H1 (cell line): ENCODE measurements at regions not wholly inside any gene's neighbourhood (a gene's known extent, or its start where the extent isn't known, plus 50 kb on each side); places are given as distances from the start of the nearest gene placed in this dataset.
"Not testable (repeated sequence)": the region's sequence is repeated elsewhere in the genome, so short reads cannot be mapped to it uniquely, and the experiment has no call there.

Experiments used
- CTCF ChIA-PET: fragments of 300-600 bp; sonication (Branson Sonifier 250); formaldehyde crosslinking; loops from one replicate; lab custom pipeline; 2021; ENCODE audit not compliant: partially characterized antibody; lab: Charles Lee
- POLR2A ChIA-PET: fragments of 300-600 bp; sonication (Branson Sonifier 250); formaldehyde crosslinking; loops from one replicate; lab custom pipeline; 2021; ENCODE audit warnings: inconsistent platforms; ENCODE audit not compliant: partially characterized antibody; lab: Charles Lee
- DNase-seq, 2 experiments: peaks; one replicate each; pipeline versions ENCODE4 v3.0.0 to v3.0.0-alpha.2; 2010 to 2022; ENCODE audit warnings: low spot score in 2 of 2, low read depth in 1 of 2, mixed read lengths in 1 of 2
- FAIRE-seq: peaks from 2 replicates; lab custom pipeline; 2011; peaks lifted over from hg19 to GRCh38; lab: Jason Lieb, UNC
- H2AFZ ChIP-seq: 2 replicates; pipeline ENCODE4 v1.8.1; 2012; ENCODE audit warnings: low read length, inconsistent platforms
- H2AK5ac ChIP-seq: 2 replicates; pipeline ENCODE4 v1.6.1; 2013; ENCODE audit warnings: low read depth, low read length
- H2BK120ac ChIP-seq: replicated peaks from 2 replicates; pipeline ENCODE3; 2013; ENCODE audit warnings: low read depth, low read length, inconsistent platforms
- H2BK12ac ChIP-seq: 2 replicates; pipeline ENCODE4 v1.6.1; 2013; ENCODE audit warnings: low read depth, low read length
- H2BK15ac ChIP-seq: 2 replicates; pipeline ENCODE4 v1.6.1; 2013; ENCODE audit warnings: low read length
- H2BK20ac ChIP-seq: 2 replicates; pipeline ENCODE4 v1.6.1; 2013; ENCODE audit warnings: low read length
- H2BK5ac ChIP-seq: 2 replicates; pipeline ENCODE4 v1.6.1; 2013; ENCODE audit warnings: low read depth, low read length
- H3K14ac ChIP-seq: 2 replicates; pipeline ENCODE4 v1.6.1; 2013; ENCODE audit warnings: inconsistent platforms; ENCODE audit not compliant: insufficient read length
- H3K18ac ChIP-seq: 2 replicates; pipeline ENCODE4 v1.6.1; 2013; ENCODE audit warnings: low read length; ENCODE audit errors: extremely low read depth
- H3K23ac ChIP-seq: 2 replicates; pipeline ENCODE4 v1.6.1; 2013; ENCODE audit warnings: inconsistent platforms; ENCODE audit not compliant: insufficient read length
- H3K23me2 ChIP-seq: 2 replicates; pipeline ENCODE4 v1.6.1; 2013; ENCODE audit warnings: low read depth, low read length
- H3K27ac ChIP-seq: 2 replicates; pipeline ENCODE4 v1.6.1; 2011; ENCODE audit warnings: low read depth, low read length, inconsistent platforms
- H3K27me3 ChIP-seq, 4 experiments: replicated peaks in 1 of 4; 1 replicate in 1 of 4; 2 replicates in 3 of 4; pipeline versions ENCODE4 v1.6.1 to v1.8.1; 2011 to 2013; ENCODE audit warnings: low read length in 3 of 4, mild to moderate bottlenecking in 3 of 4, inconsistent platforms in 2 of 4, mixed read lengths in 2 of 4, moderate library complexity in 1 of 4; ENCODE audit not compliant: control insufficient read depth in 3 of 4, insufficient read depth in 3 of 4; ENCODE audit errors: extremely low read depth in 1 of 4
- H3K36me3 ChIP-seq, 4 experiments: 2 replicates each; pipeline versions ENCODE4 v1.6.1 to v1.8.1; 2011 to 2013; ENCODE audit warnings: mild to moderate bottlenecking in 4 of 4, low read length in 3 of 4, moderate library complexity in 2 of 4, control low read depth in 1 of 4, inconsistent platforms in 1 of 4; ENCODE audit not compliant: insufficient read depth in 4 of 4, control insufficient read depth in 2 of 4
- H3K4ac ChIP-seq: replicated peaks from 2 replicates; pipeline ENCODE3; 2013; ENCODE audit warnings: low read length, low read depth, mixed read lengths, inconsistent platforms; ENCODE audit not compliant: insufficient read length
- H3K4me1 ChIP-seq, 4 experiments: replicated peaks in 1 of 4; 1 replicate in 1 of 4; 2 replicates in 3 of 4; pipeline versions ENCODE4 v1.6.1 to v1.8.1; 2011 to 2013; ENCODE audit warnings: low read length in 3 of 4, inconsistent platforms in 2 of 4, mixed read lengths in 1 of 4; ENCODE audit not compliant: insufficient read depth in 4 of 4, control insufficient read depth in 3 of 4
- H3K4me2 ChIP-seq, 2 experiments: 2 replicates each; pipeline versions ENCODE4 v1.6.1 to v1.8.1; 2011 to 2013; ENCODE audit warnings: low read depth in 2 of 2, low read length in 2 of 2, control low read depth in 1 of 2, inconsistent platforms in 1 of 2, mild to moderate bottlenecking in 1 of 2; ENCODE audit not compliant: insufficient read depth in 1 of 2
- H3K4me3 ChIP-seq, 4 experiments: fragments of 200-600, 300-600 bp in 1 of 4; sonication (generic), shearing (Covaris generic), sonication (Bioruptor Twin) in 1 of 4; 2 replicates each; pipeline versions ENCODE4 v1.5.1 to v1.8.1; 2011 to 2016; ENCODE audit warnings: low read length in 4 of 4, low read depth in 3 of 4, control low read depth in 2 of 4, inconsistent platforms in 2 of 4, mild to moderate bottlenecking in 2 of 4, mixed read lengths in 1 of 4, moderate library complexity in 1 of 4; ENCODE audit not compliant: insufficient read depth in 2 of 4; ENCODE audit errors: extremely low read depth in 1 of 4
- H3K56ac ChIP-seq: replicated peaks from 2 replicates; pipeline ENCODE3; 2013; ENCODE audit warnings: low read depth, mild to moderate bottlenecking, mixed read lengths, low read length, inconsistent platforms; ENCODE audit not compliant: insufficient read length
- H3K79me1 ChIP-seq: 2 replicates; pipeline ENCODE4 v1.6.1; 2013; ENCODE audit warnings: low read depth, low read length, control low read depth
- H3K79me2 ChIP-seq, 2 experiments: 2 replicates each; pipeline versions ENCODE4 v1.6.1 to v1.8.1; 2012 to 2013; ENCODE audit warnings: low read length in 2 of 2, mild to moderate bottlenecking in 2 of 2, inconsistent platforms in 1 of 2; ENCODE audit not compliant: insufficient read depth in 2 of 2, control insufficient read depth in 1 of 2
- H3K9ac ChIP-seq, 4 experiments: replicated peaks in 1 of 4; 1 replicate in 1 of 4; 2 replicates in 3 of 4; pipeline versions ENCODE4 v1.6.1 to v1.8.1; 2011 to 2013; ENCODE audit warnings: low read depth in 3 of 4, low read length in 3 of 4, control low read depth in 2 of 4, mild to moderate bottlenecking in 2 of 4, moderate library complexity in 2 of 4, inconsistent platforms in 1 of 4; ENCODE audit errors: extremely low read depth in 1 of 4
- H3K9me3 ChIP-seq, 2 experiments: 2 replicates each; pipeline versions ENCODE4 v1.6.1 to v1.8.1; 2012 to 2013; ENCODE audit warnings: mild to moderate bottlenecking in 2 of 2, moderate library complexity in 2 of 2, control low read depth in 1 of 2, inconsistent platforms in 1 of 2, low read depth in 1 of 2, low read length in 1 of 2, mixed read lengths in 1 of 2; ENCODE audit not compliant: insufficient read depth in 2 of 2
- H4K20me1 ChIP-seq, 2 experiments: replicated peaks in 1 of 2; 2 replicates each; pipeline versions ENCODE3 to v1.8.1; 2011 to 2013; ENCODE audit warnings: inconsistent platforms in 2 of 2, low read length in 2 of 2, mild to moderate bottlenecking in 1 of 2; ENCODE audit not compliant: insufficient read depth in 2 of 2, control insufficient read depth in 1 of 2
- H4K5ac ChIP-seq: 2 replicates; pipeline ENCODE4 v1.6.1; 2013; ENCODE audit warnings: low read length, low read depth, mixed read lengths, inconsistent platforms; ENCODE audit not compliant: insufficient read length
- H4K8ac ChIP-seq: 2 replicates; pipeline ENCODE4 v1.8.0; 2013; ENCODE audit warnings: mild to moderate bottlenecking, moderate library complexity, low read length, inconsistent platforms; ENCODE audit not compliant: insufficient read depth; ENCODE audit errors: extremely low read depth
- H4K91ac ChIP-seq: replicated peaks from 2 replicates; pipeline ENCODE3; 2013; ENCODE audit warnings: low read length, mixed read lengths, inconsistent platforms; ENCODE audit not compliant: insufficient read length
- WGBS, 2 experiments: shearing (Covaris generic) in 1 of 2; methylation state at CpG; one replicate each; pipeline versions ENCODE4 v1.1.6 to v1.1.7; 2013 to 2015; ENCODE audit warnings: low lambda C conversion rate in 2 of 2, mixed read lengths in 2 of 2, inconsistent platforms in 1 of 2, low coverage in 1 of 2, missing lambda C conversion rate in 1 of 2; ENCODE audit not compliant: insufficient replicate concordance in 2 of 2, insufficient coverage in 1 of 2, insufficient read length in 1 of 2; ENCODE audit errors: extremely low coverage in 1 of 2, missing lambda C conversion rate in 1 of 2; 5-methylcytosine and 5-hydroxymethylcytosine counted together

GRCh38 chr20:26010942-26011276, 314.3 kb upstream of the ZNF337 start:
- H3K4me3 ChIP-seq, H3K27ac ChIP-seq, H3K4me1 ChIP-seq, H2BK20ac ChIP-seq, H4K5ac ChIP-seq, H3K4me2 ChIP-seq, H3K79me1 ChIP-seq, H4K91ac ChIP-seq, H2BK12ac ChIP-seq, H3K56ac ChIP-seq, H2BK120ac ChIP-seq, H3K18ac ChIP-seq, H3K79me2 ChIP-seq, H3K36me3 ChIP-seq, H2BK15ac ChIP-seq, H3K27me3 ChIP-seq, H3K4ac ChIP-seq, H4K20me1 ChIP-seq, H3K23ac ChIP-seq, H3K9ac ChIP-seq, H3K14ac ChIP-seq, H2AK5ac ChIP-seq, H3K23me2 ChIP-seq, POLR2A ChIA-PET, H2AFZ ChIP-seq, CTCF ChIA-PET, H2BK5ac ChIP-seq, DNase-seq, H4K8ac ChIP-seq, FAIRE-seq, H3K9me3 ChIP-seq: not testable (repeated sequence)
- no CpG with 5 or more reads among the region's 6 CpGs for whole genome bisulfite sequencing, 2 experiments

GRCh38 chr20:26010224-26010941, 313.7 kb upstream of the ZNF337 start:
- H2AFZ ChIP-seq = not testable (repeated sequence)

More at GRCh38 chr20:26010224-26010941, 313.7 kb upstream of the ZNF337 start:
- H3K14ac ChIP-seq, DNase-seq, H3K27me3 ChIP-seq, H4K8ac ChIP-seq, H4K91ac ChIP-seq, H3K4me2 ChIP-seq, POLR2A ChIA-PET, H3K56ac ChIP-seq, H2BK20ac ChIP-seq, H3K27ac ChIP-seq, FAIRE-seq, H4K5ac ChIP-seq, H3K36me3 ChIP-seq, H3K79me2 ChIP-seq, H2BK15ac ChIP-seq, H4K20me1 ChIP-seq, H3K4me1 ChIP-seq, H3K18ac ChIP-seq, H2BK120ac ChIP-seq, H3K23me2 ChIP-seq, H3K9me3 ChIP-seq, H3K4ac ChIP-seq, H3K79me1 ChIP-seq, H3K9ac ChIP-seq, H3K23ac ChIP-seq: not testable (repeated sequence)
- 0 out of 2 replicates have a peak overlapping the region, but pooled peaks have one; percentile 75 for H2BK12ac ChIP-seq
- peak overlapping the region in 1 of 4 experiments; percentile 37; a peak in 2 of 8 replicates for H3K4me3 ChIP-seq
- H2BK5ac ChIP-seq = peak overlapping the region; percentile 75; the same call in 1 of the 2 replicates
- WGBS, 2 experiments = 75% methylated on average over 4 of the region's 13 CpGs; no CpG with 5 or more reads in 1 of the 2 experiments
- H2AK5ac ChIP-seq = 0 out of 2 replicates have a peak overlapping the region, but pooled peaks have one; percentile 13
- CTCF ChIA-PET = interaction anchor here (1.1 kb wide), 1 partner anchor 10 kb away, joined by 3 read pairs; no protein-coding TSS in a partner anchor
